Stimulated activated memory B cell treated with anti-CD40 and anti-IgM and Interleukin-4, amounts not matched to agents 10 μg/mL and 1 μg/mL and 100 μg/mL, for 72 hours (primary cell): ENCODE measurements at regions not wholly inside any gene's neighbourhood (a gene's known extent, or its start where the extent isn't known, plus 50 kb on each side); places are given as distances from the start of the nearest gene placed in this dataset.
"Not testable (repeated sequence)": the region's sequence is repeated elsewhere in the genome, so short reads cannot be mapped to it uniquely, and the experiment has no call there.

Source experiments
- ATAC-seq: fragments of 150-1000 bp; cut with Tn5 transposase; 2 replicates; pipeline ENCODE4 v1.10.0; 2021
- H3K27ac Mint-ChIP-seq: one replicate; pipeline ENCODE4 v1.8.0; 2022; ENCODE audit warnings: mild to moderate bottlenecking, mixed read lengths
- H3K27me3 Mint-ChIP-seq: one replicate; pipeline ENCODE4 v1.8.0; 2022; ENCODE audit warnings: mixed read lengths
- H3K36me3 Mint-ChIP-seq: one replicate; pipeline ENCODE4 v1.8.0; 2022; ENCODE audit warnings: mixed read lengths
- H3K4me1 Mint-ChIP-seq: one replicate; pipeline ENCODE4 v1.8.0; 2022; ENCODE audit warnings: mixed read lengths
- H3K4me3 Mint-ChIP-seq: one replicate; pipeline ENCODE4 v1.8.0; 2022; ENCODE audit warnings: mild to moderate bottlenecking, moderate library complexity, mixed read lengths
- H3K9me3 Mint-ChIP-seq: one replicate; pipeline ENCODE4 v1.8.0; 2022; ENCODE audit warnings: mixed read lengths

GRCh38 chr1:233722212-233722979 lies 108.5 kb downstream of the KCNK1 start:
- H3K27ac Mint-ChIP-seq: no peak overlapping the region
- H3K9me3 Mint-ChIP-seq: no peaks in the 10 kb centered on the region
- H3K4me1 Mint-ChIP-seq: no peaks in the 10 kb centered on the region
- no peaks in the 10 kb centered on the region for H3K27me3 Mint-ChIP-seq
- no peaks in the 10 kb centered on the region for H3K36me3 Mint-ChIP-seq
- H3K4me3 Mint-ChIP-seq: no peak overlapping the region
- ATAC-seq: no peak

- no peak for ATAC-seq
- no peaks in the 10 kb centered on the region for H3K27me3 Mint-ChIP-seq
- no peaks in the 10 kb centered on the region for H3K9me3 Mint-ChIP-seq
Measured at GRCh38 chr1:233723387-233723786, 109.5 kb downstream of the KCNK1 start.

GRCh38 chr1:233724131-233724631 lies 110.3 kb downstream of the KCNK1 start:
- H3K27me3 Mint-ChIP-seq, H3K4me1 Mint-ChIP-seq, H3K27ac Mint-ChIP-seq, H3K36me3 Mint-ChIP-seq, H3K9me3 Mint-ChIP-seq, H3K4me3 Mint-ChIP-seq, ATAC-seq: not testable (repeated sequence)

More at GRCh38 chr1:233723387-233723786, 109.5 kb downstream of the KCNK1 start:
- Mint-ChIP-seq H3K27ac (no peak overlapping the region), H3K36me3 (no peaks in the 10 kb centered on the region), H3K4me3 (no peak overlapping the region), H3K4me1 (no peaks in the 10 kb centered on the region)

GRCh38 chr1:233725423-233725822 lies 111.5 kb downstream of the KCNK1 start:
- no peak overlapping the region for H3K27ac Mint-ChIP-seq
- no peak overlapping the region for H3K4me3 Mint-ChIP-seq
- H3K36me3 Mint-ChIP-seq: no peaks in the 10 kb centered on the region
- no peak for ATAC-seq
- no peaks in the 10 kb centered on the region for H3K27me3 Mint-ChIP-seq
- no peaks in the 10 kb centered on the region for H3K4me1 Mint-ChIP-seq
- H3K9me3 Mint-ChIP-seq: no peaks in the 10 kb centered on the region

GRCh38 chr1:233728721-233729120 lies 114.8 kb downstream of the KCNK1 start:
- Mint-ChIP-seq H3K9me3 (no peaks in the 10 kb centered on the region), H3K4me1 (no peaks in the 10 kb centered on the region), H3K36me3 (no peaks in the 10 kb centered on the region), H3K27ac (no peak overlapping the region), H3K4me3 (no peak overlapping the region), H3K27me3 (no peaks in the 10 kb centered on the region)
- no peak for ATAC-seq

- Mint-ChIP-seq H3K27me3 (no peaks in the 10 kb centered on the region), H3K36me3 (no peaks in the 10 kb centered on the region), H3K4me1 (no peaks in the 10 kb centered on the region), H3K9me3 (peaks cover 3% of the 10 kb centered on the region), H3K27ac (no peak overlapping the region), H3K4me3 (no peak overlapping the region)
- ATAC-seq: no peak
Measured at GRCh38 chr1:233730380-233730779, 116.5 kb downstream of the KCNK1 start.

GRCh38 chr1:233730809-233731208 lies 116.9 kb downstream of the KCNK1 start:
- Mint-ChIP-seq H3K4me3 (no peak overlapping the region), H3K9me3 (peaks cover 3% of the 10 kb centered on the region), H3K36me3 (no peaks in the 10 kb centered on the region), H3K4me1 (no peaks in the 10 kb centered on the region), H3K27ac (no peak overlapping the region), H3K27me3 (no peaks in the 10 kb centered on the region)
- no peak for ATAC-seq

- Mint-ChIP-seq H3K4me1 (no peaks in the 10 kb centered on the region), H3K9me3 (peaks cover 3% of the 10 kb centered on the region), H3K27ac (no peak overlapping the region), H3K4me3 (no peak overlapping the region), H3K36me3 (no peaks in the 10 kb centered on the region), H3K27me3 (no peaks in the 10 kb centered on the region)
- ATAC-seq: no peak
Measured at GRCh38 chr1:233732206-233732605, 118.3 kb downstream of the KCNK1 start.

GRCh38 chr1:233734456-233734855 lies 120.5 kb downstream of the KCNK1 start:
- H3K4me3 Mint-ChIP-seq: no peak overlapping the region
- no peak overlapping the region for H3K27ac Mint-ChIP-seq
- H3K9me3 Mint-ChIP-seq: peaks cover 3% of the 10 kb centered on the region
- ATAC-seq: no peak
- H3K4me1 Mint-ChIP-seq: no peaks in the 10 kb centered on the region
- H3K27me3 Mint-ChIP-seq: no peaks in the 10 kb centered on the region
- H3K36me3 Mint-ChIP-seq: no peaks in the 10 kb centered on the region

GRCh38 chr1:233735331-233735730 lies 121.4 kb downstream of the KCNK1 start:
- H3K4me3 Mint-ChIP-seq: no peak overlapping the region
- H3K27me3 Mint-ChIP-seq: no peaks in the 10 kb centered on the region
- ATAC-seq: no peak
- no peaks in the 10 kb centered on the region for H3K36me3 Mint-ChIP-seq
- H3K4me1 Mint-ChIP-seq: no peaks in the 10 kb centered on the region
- H3K9me3 Mint-ChIP-seq: peaks cover 3% of the 10 kb centered on the region
- H3K27ac Mint-ChIP-seq: no peak overlapping the region

GRCh38 chr1:233735847-233736246 lies 121.9 kb downstream of the KCNK1 start:
- H3K4me3 Mint-ChIP-seq: no peak overlapping the region
- H3K9me3 Mint-ChIP-seq: peaks cover 3% of the 10 kb centered on the region
- no peaks in the 10 kb centered on the region for H3K27me3 Mint-ChIP-seq
- no peak for ATAC-seq
- no peaks in the 10 kb centered on the region for H3K4me1 Mint-ChIP-seq
- H3K27ac Mint-ChIP-seq: no peak overlapping the region
- no peaks in the 10 kb centered on the region for H3K36me3 Mint-ChIP-seq

GRCh38 chr1:233737341-233737740 lies 123.4 kb downstream of the KCNK1 start:
- Mint-ChIP-seq H3K9me3 (peaks cover 3% of the 10 kb centered on the region), H3K27me3 (no peaks in the 10 kb centered on the region), H3K4me1 (no peaks in the 10 kb centered on the region), H3K36me3 (no peaks in the 10 kb centered on the region), H3K4me3 (no peak overlapping the region), H3K27ac (no peak overlapping the region)
- no peak for ATAC-seq

GRCh38 chr1:233738396-233738795 lies 124.5 kb downstream of the KCNK1 start:
- peaks cover 3% of the 10 kb centered on the region for H3K9me3 Mint-ChIP-seq
- H3K36me3 Mint-ChIP-seq: no peaks in the 10 kb centered on the region
- ATAC-seq: no peak
- H3K4me3 Mint-ChIP-seq: no peak overlapping the region
- H3K27ac Mint-ChIP-seq: no peak overlapping the region
- no peaks in the 10 kb centered on the region for H3K4me1 Mint-ChIP-seq
- H3K27me3 Mint-ChIP-seq: no peaks in the 10 kb centered on the region

- Mint-ChIP-seq H3K36me3 (no peaks in the 10 kb centered on the region), H3K27me3 (no peaks in the 10 kb centered on the region), H3K27ac (no peak overlapping the region), H3K9me3 (peaks cover 3% of the 10 kb centered on the region), H3K4me3 (no peak overlapping the region), H3K4me1 (no peaks in the 10 kb centered on the region)
- ATAC-seq: no peak
Measured at GRCh38 chr1:233738850-233739249, 124.9 kb downstream of the KCNK1 start.

GRCh38 chr1:233744779-233745513 lies 131.0 kb downstream of the KCNK1 start:
- Mint-ChIP-seq H3K36me3 (no peaks in the 10 kb centered on the region), H3K27me3 (no peaks in the 10 kb centered on the region), H3K27ac (no peak overlapping the region), H3K4me3 (no peak overlapping the region), H3K4me1 (no peaks in the 10 kb centered on the region), H3K9me3 (no peaks in the 10 kb centered on the region)
- ATAC-seq: no peak

- Mint-ChIP-seq H3K27ac (no peak overlapping the region), H3K4me1 (no peaks in the 10 kb centered on the region), H3K9me3 (no peaks in the 10 kb centered on the region), H3K27me3 (no peaks in the 10 kb centered on the region), H3K4me3 (no peak overlapping the region), H3K36me3 (no peaks in the 10 kb centered on the region)
- no peak for ATAC-seq
Measured at GRCh38 chr1:233750139-233750538, 136.2 kb downstream of the KCNK1 start.
